K562 (cell line): ENCODE measurements at regions not wholly inside any gene's neighbourhood (a gene's known extent, or its start where the extent isn't known, plus 50 kb on each side); places are given as distances from the start of the nearest gene placed in this dataset.

ENCODE experiments used
- ATF1 ChIP-seq, 2 experiments: fragments of 450-650 bp in 1 of 2; IDR thresholded peaks; 2 replicates each; pipeline ENCODE4 v1.6.1; 2016; ENCODE audit warnings: missing compliant biosample characterization in 1 of 2, missing genetic modification characterization in 1 of 2
- POLR2A ChIP-seq: fragments of 450-650 bp; conservative IDR thresholded peaks from 2 replicates; pipeline ENCODE4 v1.6.1; 2016
- ZNF274 ChIP-seq: IDR thresholded peaks from 2 replicates; pipeline ENCODE4 v1.6.1; 2011; ENCODE audit warnings: low read depth, mild to moderate bottlenecking, low read length, moderate library complexity, borderline replicate concordance

- TF ChIP-seq POLR2A: no peak
- no peak for TF ChIP-seq ATF1 (CRISPR knock-in tag; IDR thresholded peaks at IDR 0.05)
- TF ChIP-seq ATF1 (tag; IDR thresholded peaks at IDR 0.05): no peak
- no peak for TF ChIP-seq ZNF274
Measured at GRCh38 chr5:163910226-163910625, 404.8 kb downstream of the MAT2B start.
